Vagina (tissue), 2 donors: ENCODE measurements at regions not wholly inside any gene's neighbourhood (a gene's known extent, or its start where the extent isn't known, plus 50 kb on each side); places are given as distances from the start of the nearest gene placed in this dataset.
"Not testable (repeated sequence)": the region's sequence is repeated elsewhere in the genome, so short reads cannot be mapped to it uniquely, and the experiment has no call there.

Experiments
- DNase-seq, 2 donors: peaks; one replicate each; pipeline ENCODE4 v3.0.0-alpha.2; 2017; ENCODE audit errors: extremely low spot score in 2 of 2
- H3K27ac ChIP-seq: fragments of 200-600 bp; sonication (generic); one replicate; pipeline ENCODE4 v1.5.1; 2019
- H3K27me3 ChIP-seq: fragments of 200-600 bp; sonication (generic); one replicate; pipeline ENCODE4 v1.5.1; 2019
- H3K36me3 ChIP-seq, 2 donors: fragments of 200-600 bp; sonication (generic); one replicate each; pipeline ENCODE4 v1.5.1; 2017 to 2019
- H3K4me1 ChIP-seq: fragments of 200-600 bp; sonication (generic); one replicate; pipeline ENCODE4 v1.5.1; 2019
- H3K4me3 ChIP-seq, 2 donors: fragments of 200-600 bp; sonication (generic); 1 replicate in 1 of 2; 2 replicates in 1 of 2; pipeline ENCODE4 v1.5.1; 2016 to 2019
- H3K9me3 ChIP-seq: fragments of 200-600 bp; sonication (generic); one replicate; pipeline ENCODE4 v1.5.1; 2019
- CTCF ChIP-seq, 3 experiments: fragments of 450-650 bp in 2 of 3; fragments of 200-600 bp in 1 of 3; sonication (generic) in 1 of 3; IDR thresholded peaks; one replicate each; pipeline ENCODE4 v1.5.1; 2017 to 2019; ENCODE audit warnings: antibody characterized with exemption in 3 of 3, mild to moderate bottlenecking in 2 of 3, moderate library complexity in 2 of 3
- POLR2A ChIP-seq, 2 donors: fragments of 450-650 bp; IDR thresholded peaks; one replicate each; pipeline ENCODE4 v1.6.1; 2017; ENCODE audit warnings: antibody characterized with exemption in 2 of 2, mild to moderate bottlenecking in 2 of 2, moderate library complexity in 2 of 2
- POLR2AphosphoS5 ChIP-seq, 2 donors: sonication (generic); formaldehyde crosslinking; IDR thresholded peaks; one replicate each; pipeline ENCODE4 v1.9.0; 2017; ENCODE audit warnings: antibody characterized with exemption in 2 of 2, mild to moderate bottlenecking in 2 of 2, low read depth in 1 of 2; ENCODE audit not compliant: insufficient read depth in 1 of 2
- intact Hi-C: fragments of 100-400 bp; cut with DNase I; formaldehyde crosslinking; loops from one replicate; pipeline ENCODE4 v1.15.1; 2023

GRCh38 chr5:123976379-123977033 is 464.5 kb downstream of the CSNK1G3 start:
- no peaks in the 10 kb centered on the region for H3K9me3 ChIP-seq
- H3K4me1 ChIP-seq, result no peaks in the 10 kb centered on the region
- intact Hi-C loops, result no loop called here
- no peak overlapping the region for H3K27ac ChIP-seq
- H3K27me3 ChIP-seq, result no peaks in the 10 kb centered on the region
- TF ChIP-seq CTCF (IDR thresholded peaks at IDR 0.05) (no peak), POLR2A (IDR thresholded peaks at IDR 0.05) (no peak), POLR2AphosphoS5 (IDR thresholded peaks at IDR 0.05; ENCODE audit: insufficient read depth in 1 of 2, low read depth in 1 of 2) (no peak)
- H3K4me3 ChIP-seq, result no peak overlapping the region
- no peaks in the 10 kb centered on the region for H3K36me3 ChIP-seq
- no peak for DNase-seq

- H3K4me3 ChIP-seq, H3K9me3 ChIP-seq, H3K27ac ChIP-seq, H3K36me3 ChIP-seq, intact Hi-C loops, H3K27me3 ChIP-seq, H3K4me1 ChIP-seq, DNase-seq: not testable (repeated sequence)
Observed at GRCh38 chr5:123975521-123975920, 463.5 kb downstream of the CSNK1G3 start.

DNA sequence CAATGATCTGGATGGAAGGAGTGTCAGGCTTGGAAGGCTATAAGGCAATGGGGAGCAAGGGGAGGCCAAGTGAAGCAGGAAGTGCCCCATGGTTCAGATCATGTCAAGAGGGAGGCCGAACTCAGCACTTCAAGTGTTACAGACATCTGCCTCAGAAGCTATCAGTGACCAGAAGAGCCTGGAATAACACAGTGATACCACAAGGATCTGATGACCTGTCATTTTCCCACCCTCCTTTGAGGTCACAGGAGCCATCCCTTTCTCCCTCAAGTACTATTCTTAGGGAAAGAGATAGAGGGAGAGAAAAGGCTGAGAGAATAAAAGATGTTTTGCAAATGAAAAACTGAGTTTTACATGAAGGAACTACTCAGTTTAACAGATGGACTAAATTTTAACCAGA is 454.8 kb downstream of the CSNK1G3 start:
- TF ChIP-seq POLR2A (IDR thresholded peaks at IDR 0.05) (no peak), CTCF (IDR thresholded peaks at IDR 0.05) (no peak), POLR2AphosphoS5 (IDR thresholded peaks at IDR 0.05; ENCODE audit: insufficient read depth in 1 of 2, low read depth in 1 of 2) (no peak)
- no peak overlapping the region for H3K27ac ChIP-seq
- no peaks in the 10 kb centered on the region for H3K36me3 ChIP-seq
- H3K9me3 ChIP-seq, result no peaks in the 10 kb centered on the region
- no peaks in the 10 kb centered on the region for H3K27me3 ChIP-seq
- H3K4me1 ChIP-seq, result no peaks in the 10 kb centered on the region
- H3K4me3 ChIP-seq, result no peak overlapping the region
- intact Hi-C loops, result no loop called here
- DNase-seq, result no peak

DNA sequence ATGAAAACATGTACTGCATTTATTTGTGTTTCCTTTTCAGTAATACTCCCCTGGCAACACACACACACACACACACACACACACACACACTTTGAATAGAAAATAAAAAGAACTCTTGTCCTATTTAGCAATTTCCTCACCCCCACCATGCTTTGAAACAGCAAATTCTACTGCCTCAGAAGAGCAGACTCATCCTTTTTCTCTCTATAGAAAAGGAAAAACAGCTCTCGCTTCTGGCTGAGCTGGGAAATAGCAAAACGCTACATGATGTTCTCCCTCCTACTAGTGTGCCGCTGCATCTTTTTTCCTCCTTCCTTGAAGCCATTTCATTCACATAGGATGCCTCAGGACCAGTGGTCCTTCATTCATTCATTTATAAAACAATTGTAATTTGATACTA is 453.6 kb downstream of the CSNK1G3 start:
- no peak for DNase-seq
- Histone ChIP-seq H3K4me3 (no peak overlapping the region), H3K4me1 (no peaks in the 10 kb centered on the region), H3K36me3 (no peaks in the 10 kb centered on the region), H3K27ac (no peak overlapping the region), H3K27me3 (no peaks in the 10 kb centered on the region), H3K9me3 (no peaks in the 10 kb centered on the region)
- intact Hi-C loops, result no loop called here
- TF ChIP-seq POLR2A (IDR thresholded peaks at IDR 0.05) (no peak), CTCF (IDR thresholded peaks at IDR 0.05) (no peak), POLR2AphosphoS5 (IDR thresholded peaks at IDR 0.05; ENCODE audit: insufficient read depth in 1 of 2, low read depth in 1 of 2) (no peak)

DNA sequence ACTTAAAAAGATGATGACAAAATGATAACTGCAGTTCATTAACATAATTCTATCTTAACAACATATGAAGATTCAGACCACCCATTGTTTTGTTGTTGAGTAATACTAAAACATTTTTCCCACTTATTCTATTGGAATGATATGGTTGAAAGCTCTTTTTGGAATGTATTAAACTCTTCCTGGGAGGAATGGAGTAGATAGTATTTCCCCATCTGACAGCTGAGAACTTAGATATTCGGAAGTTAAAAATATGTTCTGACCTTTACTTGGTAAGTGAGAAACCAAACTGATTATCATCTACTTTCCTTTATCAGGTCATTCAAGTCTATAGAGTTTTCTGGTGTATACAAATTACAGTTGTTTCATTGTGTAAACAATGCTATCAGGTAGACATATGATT is 452.9 kb downstream of the CSNK1G3 start:
- TF ChIP-seq CTCF (IDR thresholded peaks at IDR 0.05), result no peak
- no peak for TF ChIP-seq POLR2A (IDR thresholded peaks at IDR 0.05)
- no peak for TF ChIP-seq POLR2AphosphoS5 (IDR thresholded peaks at IDR 0.05; ENCODE audit: insufficient read depth in 1 of 2, low read depth in 1 of 2)
- intact Hi-C loops, result no loop called here
- H3K36me3 ChIP-seq, result no peaks in the 10 kb centered on the region
- no peak overlapping the region for H3K27ac ChIP-seq
- H3K27me3 ChIP-seq, result no peaks in the 10 kb centered on the region
- H3K4me1 ChIP-seq, result no peaks in the 10 kb centered on the region
- no peak overlapping the region for H3K4me3 ChIP-seq
- no peaks in the 10 kb centered on the region for H3K9me3 ChIP-seq
- no peak for DNase-seq
